Trophoblast cell (in vitro differentiated cells and primary cell): ENCODE measurements at regions not wholly inside any gene's neighbourhood (a gene's known extent, or its start where the extent isn't known, plus 50 kb on each side); places are given as distances from the start of the nearest gene placed in this dataset.

ENCODE experiments used
- DNase-seq, 2 donors: peaks; one replicate each; pipeline ENCODE4 v3.0.0-alpha.2; 2016
- H2AFZ ChIP-seq: 2 replicates; pipeline ENCODE4 v1.6.1; 2013; ENCODE audit warnings: low read length, moderate library complexity, mild to moderate bottlenecking; ENCODE audit not compliant: insufficient read depth, poor library complexity
- H2AK5ac ChIP-seq: 2 replicates; pipeline ENCODE4 v1.6.1; 2013; ENCODE audit warnings: mild to moderate bottlenecking, low read length
- H2BK120ac ChIP-seq: 2 replicates; pipeline ENCODE4 v1.6.1; 2013; ENCODE audit warnings: low read length, mild to moderate bottlenecking, moderate library complexity; ENCODE audit not compliant: insufficient read depth, poor library complexity
- H2BK12ac ChIP-seq: 2 replicates; pipeline ENCODE4 v1.6.1; 2013; ENCODE audit warnings: mild to moderate bottlenecking, low read length, moderate library complexity
- H2BK5ac ChIP-seq: 2 replicates; pipeline ENCODE4 v1.6.1; 2013; ENCODE audit warnings: low read length, low read depth, moderate library complexity, mild to moderate bottlenecking; ENCODE audit not compliant: poor library complexity
- H3K14ac ChIP-seq: 2 replicates; pipeline ENCODE4 v1.6.1; 2013; ENCODE audit warnings: mild to moderate bottlenecking, low read length
- H3K18ac ChIP-seq: 2 replicates; pipeline ENCODE4 v1.6.1; 2013; ENCODE audit warnings: mild to moderate bottlenecking, low read length
- H3K23ac ChIP-seq: 2 replicates; pipeline ENCODE4 v1.6.1; 2013; ENCODE audit warnings: low read length
- H3K27ac ChIP-seq: 2 replicates; pipeline ENCODE4 v1.5.1; 2013; ENCODE audit warnings: low read depth, mild to moderate bottlenecking, inconsistent platforms, low read length, moderate library complexity
- H3K27me3 ChIP-seq: 2 replicates; pipeline ENCODE4 v1.6.1; 2013; ENCODE audit warnings: inconsistent platforms, mild to moderate bottlenecking, low read length, moderate library complexity; ENCODE audit not compliant: insufficient read depth
- H3K36me3 ChIP-seq, 2 experiments: 1 replicate in 1 of 2; 2 replicates in 1 of 2; pipeline ENCODE4 v1.6.1; 2013; ENCODE audit warnings: low read length in 2 of 2, mild to moderate bottlenecking in 2 of 2, moderate library complexity in 1 of 2; ENCODE audit not compliant: insufficient read depth in 2 of 2, control insufficient read depth in 1 of 2
- H3K4ac ChIP-seq: 2 replicates; pipeline ENCODE4 v1.6.1; 2013; ENCODE audit warnings: low read depth, mild to moderate bottlenecking, low read length, moderate library complexity
- H3K4me1 ChIP-seq, 2 experiments: 1 replicate in 1 of 2; 2 replicates in 1 of 2; pipeline ENCODE4 v1.6.1; 2013; ENCODE audit warnings: low read length in 2 of 2, mild to moderate bottlenecking in 2 of 2, moderate library complexity in 1 of 2; ENCODE audit not compliant: insufficient read depth in 2 of 2, control insufficient read depth in 1 of 2
- H3K4me2 ChIP-seq: 2 replicates; pipeline ENCODE4 v1.6.1; 2013; ENCODE audit warnings: inconsistent platforms, mild to moderate bottlenecking, low read length, moderate library complexity
- H3K4me3 ChIP-seq: 2 replicates; pipeline ENCODE4 v1.5.1; 2013; ENCODE audit warnings: mild to moderate bottlenecking, low read depth, low read length, inconsistent platforms
- H3K79me1 ChIP-seq: one replicate; pipeline ENCODE4 v1.6.1; 2013; ENCODE audit warnings: low read length
- H3K79me2 ChIP-seq: 2 replicates; pipeline ENCODE4 v1.6.1; 2013; ENCODE audit warnings: low read length, mild to moderate bottlenecking; ENCODE audit not compliant: control insufficient read depth, insufficient read depth, poor library complexity
- H3K9ac ChIP-seq: 2 replicates; pipeline ENCODE4 v1.6.1; 2013; ENCODE audit warnings: mild to moderate bottlenecking, low read length
- H3K9me3 ChIP-seq: 2 replicates; pipeline ENCODE4 v1.6.1; 2013; ENCODE audit warnings: low read depth, mild to moderate bottlenecking, control low read depth, inconsistent platforms, low read length; ENCODE audit not compliant: insufficient read depth
- H4K12ac ChIP-seq: 2 replicates; pipeline ENCODE4 v1.6.1; 2013; ENCODE audit warnings: low read depth, mild to moderate bottlenecking, low read length, moderate library complexity
- H4K8ac ChIP-seq: 2 replicates; pipeline ENCODE4 v1.6.1; 2013; ENCODE audit warnings: low read depth, mild to moderate bottlenecking, low read length, moderate library complexity
- H4K91ac ChIP-seq: one replicate; pipeline ENCODE4 v1.6.1; 2013; ENCODE audit warnings: low read depth, mild to moderate bottlenecking, low read length, moderate library complexity
- WGBS: extraction: QIAGEN DNeasy Blood & Tissue Kit; methylation state at CpG from one replicate; pipeline ENCODE4 v1.1.7; 2013; ENCODE audit warnings: missing lambda C conversion rate; ENCODE audit not compliant: insufficient read length, insufficient coverage; ENCODE audit errors: extremely low coverage; 5-methylcytosine and 5-hydroxymethylcytosine counted together

DNA sequence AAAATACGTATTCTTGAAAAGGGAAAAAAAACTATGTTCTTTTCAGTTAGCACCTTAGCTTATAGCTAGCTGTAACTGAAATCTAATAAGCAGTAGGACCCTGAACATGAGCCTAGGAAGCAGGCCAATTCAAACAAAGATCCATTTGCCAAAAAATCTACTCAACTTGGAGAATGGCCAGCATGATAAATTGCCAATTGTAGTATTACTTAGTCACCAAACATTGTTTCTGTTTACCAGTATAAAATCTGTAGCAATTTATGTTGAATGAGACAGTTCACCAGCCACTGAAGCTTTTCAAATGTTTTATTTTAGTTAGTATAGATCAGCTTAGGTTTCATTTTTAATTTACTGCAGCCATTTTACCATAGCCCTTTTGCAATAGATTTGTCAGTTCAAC is 323.6 kb upstream of the DIPK2B start:
- Histone ChIP-seq H3K9ac (no peak overlapping the region), H2AFZ (no peak overlapping the region), H3K79me2 (no peaks in the 10 kb centered on the region), H2BK5ac (no peak overlapping the region), H3K36me3 (no peaks in the 10 kb centered on the region), H2AK5ac (no peak overlapping the region), H4K8ac (no peak overlapping the region), H2BK120ac (no peak overlapping the region), H3K18ac (no peak overlapping the region), H2BK12ac (no peak overlapping the region), H3K27me3 (no peaks in the 10 kb centered on the region), H3K9me3 (no peaks in the 10 kb centered on the region), H3K4me2 (no peak overlapping the region), H3K79me1 (no peaks in the 10 kb centered on the region), H4K91ac (no peak overlapping the region), H3K27ac (no peak overlapping the region), H3K23ac (no peak overlapping the region), H3K4ac (no peak overlapping the region), H3K4me1 (no peaks in the 10 kb centered on the region), H3K14ac (no peak overlapping the region), H4K12ac (no peak overlapping the region), H3K4me3 (no peak overlapping the region)
- no peak for DNase-seq
- WGBS: no CpG with 5 or more reads among the region's 1 CpG

DNA sequence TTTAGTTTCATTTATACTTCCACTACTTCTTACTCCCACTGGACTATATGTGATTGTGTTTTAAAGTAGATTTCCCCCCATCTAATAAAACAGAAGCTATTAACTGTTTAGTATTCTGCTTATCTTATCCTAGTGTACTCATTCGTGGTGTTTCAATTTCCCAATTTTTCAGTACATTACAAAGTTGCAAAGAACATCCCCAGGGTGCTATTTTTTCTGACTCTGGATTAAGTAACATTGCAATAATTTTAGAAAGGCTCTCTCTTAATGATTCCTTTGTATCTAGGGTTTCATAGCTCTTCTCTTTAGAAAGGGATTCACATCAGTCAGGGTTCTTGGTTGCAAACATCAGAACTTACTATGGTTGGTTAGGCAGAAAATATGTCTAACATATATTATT is 317.9 kb upstream of the DIPK2B start:
- Histone ChIP-seq H3K14ac (no peak overlapping the region), H3K18ac (no peak overlapping the region), H4K12ac (no peak overlapping the region), H3K27me3 (no peaks in the 10 kb centered on the region), H4K91ac (no peak overlapping the region), H2AK5ac (no peak overlapping the region), H3K4me1 (no peaks in the 10 kb centered on the region), H3K4me3 (no peak overlapping the region), H2AFZ (no peak overlapping the region), H2BK5ac (no peak overlapping the region), H3K79me1 (no peaks in the 10 kb centered on the region), H3K9me3 (no peaks in the 10 kb centered on the region), H3K27ac (no peak overlapping the region), H4K8ac (no peak overlapping the region), H3K9ac (no peak overlapping the region), H3K79me2 (no peaks in the 10 kb centered on the region), H2BK120ac (no peak overlapping the region), H3K36me3 (no peaks in the 10 kb centered on the region), H3K23ac (no peak overlapping the region), H3K4me2 (no peak overlapping the region), H2BK12ac (no peak overlapping the region), H3K4ac (no peak overlapping the region)
- no peak for DNase-seq
- WGBS: no CpG with 5 or more reads among the region's 1 CpG

DNA sequence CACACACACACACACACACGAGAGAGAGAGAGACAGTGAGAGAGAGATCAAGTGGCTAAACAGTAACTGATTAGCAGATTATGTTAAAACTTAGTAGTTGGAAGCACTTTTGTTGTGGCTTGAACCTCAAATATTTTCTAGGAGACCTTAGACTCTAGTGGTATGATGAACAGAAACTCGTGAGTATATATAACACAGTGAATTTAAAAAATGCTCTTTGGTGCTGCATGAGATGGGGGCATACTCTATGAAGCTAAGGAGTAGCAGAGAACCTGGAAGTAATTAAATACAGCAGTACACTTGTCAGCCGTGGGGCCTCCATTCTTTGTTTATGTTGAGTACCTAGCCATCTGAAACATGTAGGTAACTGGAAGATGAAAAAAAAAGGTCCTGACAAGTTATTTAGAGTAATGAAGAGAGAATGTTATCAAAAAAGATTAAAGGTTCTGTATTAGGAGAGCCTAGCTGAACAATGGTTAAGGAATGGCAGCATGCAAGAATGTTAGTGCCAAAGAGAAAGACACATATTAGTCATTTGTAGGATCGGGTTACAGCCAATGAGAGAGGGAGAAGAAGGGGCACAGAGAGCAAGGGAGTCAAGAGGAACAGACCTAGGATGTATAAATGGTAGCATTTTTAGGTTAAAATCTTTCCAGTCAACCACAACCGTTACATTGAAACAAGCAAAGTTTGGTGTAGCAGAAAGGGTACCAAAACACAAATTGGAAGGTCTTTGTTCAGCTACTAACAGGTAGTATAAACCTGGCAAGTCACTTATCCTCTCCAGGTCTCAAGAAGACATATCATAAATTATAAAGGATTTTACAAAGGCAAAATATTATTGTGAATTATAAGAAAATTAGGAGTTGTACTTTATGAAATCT is 316.7 kb upstream of the DIPK2B start:
- WGBS: no CpG with 5 or more reads among the region's 5 CpGs

DNA sequence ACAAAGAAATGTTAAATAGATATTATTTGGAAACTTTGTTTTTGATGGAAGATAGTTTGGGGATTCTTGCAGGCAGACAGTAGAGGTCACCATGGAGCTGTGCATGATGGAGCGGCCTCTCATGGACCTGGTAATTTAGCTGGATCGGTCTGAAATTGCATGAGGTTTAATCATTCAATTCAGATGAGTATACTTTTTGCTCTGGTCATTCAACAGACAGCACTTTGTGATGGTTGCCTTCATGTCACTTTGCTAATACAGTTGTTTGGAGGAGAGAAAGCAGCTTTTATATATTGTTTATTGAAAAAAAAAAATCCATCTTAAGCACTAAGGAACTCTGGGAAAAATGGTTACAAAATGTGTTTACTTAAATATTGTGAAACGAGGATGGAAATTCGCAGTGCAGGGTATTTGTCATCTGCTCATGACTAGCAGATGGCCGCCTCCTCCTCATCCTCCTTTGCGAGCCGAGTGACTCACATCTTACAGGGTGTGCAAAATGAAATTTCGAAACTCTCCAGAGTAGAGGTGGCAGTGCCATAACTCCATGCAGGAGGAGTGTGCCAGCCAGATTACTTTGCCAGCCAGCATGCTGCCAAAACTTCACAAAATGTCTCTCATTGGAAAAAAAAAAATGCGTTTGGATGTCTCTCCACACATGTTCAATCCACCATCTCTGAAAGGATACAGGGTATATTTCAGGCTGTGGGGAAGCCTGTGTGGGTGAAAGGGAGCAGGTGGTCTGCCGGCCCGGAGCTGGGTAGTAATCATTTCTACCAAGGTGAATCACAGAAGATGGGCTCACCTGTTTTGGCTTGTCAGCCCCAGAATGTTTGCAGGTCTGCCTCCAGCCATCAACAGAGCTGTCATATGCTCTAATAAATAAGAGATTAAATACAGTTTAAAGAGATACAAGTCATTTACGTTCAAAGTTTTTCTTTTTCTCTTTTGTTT is 314.9 kb upstream of the DIPK2B start:
- no peaks in the 10 kb centered on the region for H3K4me1 ChIP-seq
- no peak overlapping the region for H3K27ac ChIP-seq
- no peaks in the 10 kb centered on the region for H3K27me3 ChIP-seq
- H3K23ac ChIP-seq: no peak overlapping the region
- no peak overlapping the region for H2AK5ac ChIP-seq
- H3K18ac ChIP-seq: no peak overlapping the region
- H3K79me2 ChIP-seq: no peaks in the 10 kb centered on the region
- H4K91ac ChIP-seq: no peak overlapping the region
- no peak overlapping the region for H2BK120ac ChIP-seq
- no peak overlapping the region for H2AFZ ChIP-seq
- DNase-seq: peak; percentile 42 to 70
- no peaks in the 10 kb centered on the region for H3K79me1 ChIP-seq
- H3K9ac ChIP-seq: no peak overlapping the region
- no peak overlapping the region for H3K4me2 ChIP-seq
- H3K36me3 ChIP-seq: no peaks in the 10 kb centered on the region
- H2BK12ac ChIP-seq: peak overlapping the region; percentile 31
- H3K4ac ChIP-seq: no peak overlapping the region
- H3K9me3 ChIP-seq: no peaks in the 10 kb centered on the region
- no CpG with 5 or more reads among the region's 12 CpGs for WGBS
- no peak overlapping the region for H3K14ac ChIP-seq
- H4K12ac ChIP-seq: no peak overlapping the region
- H4K8ac ChIP-seq: no peak overlapping the region
- H2BK5ac ChIP-seq: no peak overlapping the region
- H3K4me3 ChIP-seq: no peak overlapping the region

More for the DNA sequence above, 316.7 kb upstream of the DIPK2B start:
- Histone ChIP-seq H3K4me1 (no peaks in the 10 kb centered on the region), H2AK5ac (no peak overlapping the region), H3K27me3 (no peaks in the 10 kb centered on the region), H3K4me3 (no peak overlapping the region), H3K79me2 (no peaks in the 10 kb centered on the region), H3K9ac (no peak overlapping the region), H3K4me2 (no peak overlapping the region), H4K91ac (no peak overlapping the region), H3K79me1 (no peaks in the 10 kb centered on the region), H2BK120ac (no peak overlapping the region), H2BK5ac (no peak overlapping the region), H2AFZ (no peak overlapping the region), H3K14ac (no peak overlapping the region), H3K18ac (no peak overlapping the region), H2BK12ac (no peak overlapping the region), H4K8ac (no peak overlapping the region), H3K23ac (no peak overlapping the region), H4K12ac (no peak overlapping the region), H3K4ac (no peak overlapping the region), H3K9me3 (no peaks in the 10 kb centered on the region), H3K27ac (no peak overlapping the region), H3K36me3 (no peaks in the 10 kb centered on the region)
- DNase-seq: peak in 1 of 2 donors; percentile 45
